NCI-H1417 treated with DMSO at 0.1 percent for 48 hours (cell line): ENCODE measurements at regions not wholly inside any gene's neighbourhood (a gene's known extent, or its start where the extent isn't known, plus 50 kb on each side); places are given as distances from the start of the nearest gene placed in this dataset.

Experiments
- DNase-seq: peaks from one replicate; lab custom pipeline; 2025; lab: John Stamatoyannopoulos, UW

GRCh38 chr9:20117482-20117881, 328.6 kb upstream of the SLC24A2 start:
- DNase-seq = no peak

GRCh38 chr9:20114974-20115373, 326.1 kb upstream of the SLC24A2 start:
- no peak for DNase-seq

- DNase-seq = no peak
These were observed 323.5 kb upstream of the SLC24A2 start for GRCh38 chr9:20112205-20112783.

- DNase-seq = no peak
These were observed 322.5 kb upstream of the SLC24A2 start for GRCh38 chr9:20111173-20111843.

- no peak for DNase-seq
These were observed 306.7 kb upstream of the SLC24A2 start for GRCh38 chr9:20095430-20096092.

DNA sequence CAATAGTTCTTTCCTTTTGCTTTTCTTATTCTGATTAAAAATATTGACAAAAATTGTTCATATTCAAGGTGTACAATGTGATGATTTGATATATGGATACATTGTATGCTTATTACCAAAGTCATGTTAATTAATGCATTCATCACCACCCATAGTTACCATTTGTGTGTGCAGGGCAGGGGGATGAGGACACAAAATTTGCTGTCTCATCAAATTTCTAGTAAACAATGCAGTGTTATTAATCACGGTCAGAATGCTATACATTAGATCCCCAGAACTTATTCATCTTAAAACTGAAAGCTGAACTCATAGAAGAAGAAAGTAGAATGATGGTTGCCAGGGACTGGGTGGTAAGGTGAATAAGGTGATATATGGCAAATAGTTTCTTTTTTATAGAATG, 303.7 kb upstream of the SLC24A2 start:
- no peak for DNase-seq

DNA sequence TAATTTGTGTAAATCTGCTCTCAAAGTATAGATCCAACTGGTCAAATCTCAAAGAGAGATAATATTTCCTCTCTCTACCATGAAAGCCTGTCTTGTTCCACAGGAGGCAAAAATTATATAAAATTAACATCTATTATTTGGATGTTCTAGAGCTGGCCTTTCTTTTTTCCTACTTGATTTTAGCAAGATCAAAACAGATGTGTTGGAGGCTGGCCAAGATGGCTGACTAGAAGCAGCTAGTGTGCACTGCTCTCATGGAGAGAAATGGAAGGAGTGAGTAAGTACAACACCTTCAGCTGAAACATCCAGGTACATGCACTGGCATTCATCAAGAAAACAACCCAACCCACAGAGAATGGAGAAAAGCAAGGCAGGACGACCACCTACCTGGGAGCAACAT, 298.6 kb upstream of the SLC24A2 start:
- DNase-seq = no peak

GRCh38 chr9:20085842-20086241, 297.0 kb upstream of the SLC24A2 start:
- no peak for DNase-seq

DNA sequence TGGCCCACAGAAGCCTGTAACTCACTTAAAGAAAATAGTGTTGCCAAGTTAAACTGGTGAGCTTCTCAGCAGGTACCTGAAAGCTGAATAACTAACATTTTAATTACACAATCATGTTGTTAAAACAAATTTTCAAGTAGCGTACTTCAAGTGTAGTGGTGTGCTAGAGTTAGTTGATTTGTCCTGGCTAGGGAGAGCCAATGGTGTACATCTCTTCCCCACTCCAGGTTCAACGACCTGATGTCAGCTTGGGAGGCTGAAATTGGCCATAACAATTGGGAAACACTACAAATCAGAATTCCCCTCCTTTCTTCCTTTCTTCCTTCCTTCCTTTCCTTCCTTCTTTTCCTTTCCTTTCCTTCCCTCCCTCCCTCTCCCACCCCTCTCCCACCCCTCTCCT, 295.3 kb upstream of the SLC24A2 start:
- DNase-seq = no peak

DNA sequence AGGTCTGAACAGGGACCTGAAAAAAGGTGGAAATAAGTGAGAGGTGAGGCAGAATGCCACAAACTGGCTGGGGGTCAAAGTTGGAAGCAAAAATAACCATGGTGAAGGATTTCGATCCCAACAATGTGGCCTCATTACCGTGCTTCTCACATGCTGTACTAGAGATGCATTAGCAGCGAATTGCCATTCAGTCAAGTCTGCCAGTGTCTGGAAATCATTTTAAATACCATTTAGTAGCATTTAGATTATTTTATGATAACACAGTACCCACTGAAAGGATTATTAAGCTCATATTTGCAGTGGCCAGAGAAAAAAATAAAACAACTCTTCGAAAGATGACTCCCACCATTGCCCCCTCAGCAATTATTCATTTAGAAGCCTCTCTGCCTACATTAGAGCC, 294.6 kb upstream of the SLC24A2 start:
- DNase-seq = no peak

GRCh38 chr9:20082831-20083230, 294.0 kb upstream of the SLC24A2 start:
- no peak for DNase-seq

GRCh38 chr9:20082406-20082805, 293.6 kb upstream of the SLC24A2 start:
- no peak for DNase-seq

- DNase-seq = no peak
These were observed 289.4 kb upstream of the SLC24A2 start for GRCh38 chr9:20078246-20078645.

- DNase-seq = no peak
These were observed 285.5 kb upstream of the SLC24A2 start for GRCh38 chr9:20074291-20074690.

GRCh38 chr9:20070336-20070735, 281.5 kb upstream of the SLC24A2 start:
- DNase-seq = no peak

DNA sequence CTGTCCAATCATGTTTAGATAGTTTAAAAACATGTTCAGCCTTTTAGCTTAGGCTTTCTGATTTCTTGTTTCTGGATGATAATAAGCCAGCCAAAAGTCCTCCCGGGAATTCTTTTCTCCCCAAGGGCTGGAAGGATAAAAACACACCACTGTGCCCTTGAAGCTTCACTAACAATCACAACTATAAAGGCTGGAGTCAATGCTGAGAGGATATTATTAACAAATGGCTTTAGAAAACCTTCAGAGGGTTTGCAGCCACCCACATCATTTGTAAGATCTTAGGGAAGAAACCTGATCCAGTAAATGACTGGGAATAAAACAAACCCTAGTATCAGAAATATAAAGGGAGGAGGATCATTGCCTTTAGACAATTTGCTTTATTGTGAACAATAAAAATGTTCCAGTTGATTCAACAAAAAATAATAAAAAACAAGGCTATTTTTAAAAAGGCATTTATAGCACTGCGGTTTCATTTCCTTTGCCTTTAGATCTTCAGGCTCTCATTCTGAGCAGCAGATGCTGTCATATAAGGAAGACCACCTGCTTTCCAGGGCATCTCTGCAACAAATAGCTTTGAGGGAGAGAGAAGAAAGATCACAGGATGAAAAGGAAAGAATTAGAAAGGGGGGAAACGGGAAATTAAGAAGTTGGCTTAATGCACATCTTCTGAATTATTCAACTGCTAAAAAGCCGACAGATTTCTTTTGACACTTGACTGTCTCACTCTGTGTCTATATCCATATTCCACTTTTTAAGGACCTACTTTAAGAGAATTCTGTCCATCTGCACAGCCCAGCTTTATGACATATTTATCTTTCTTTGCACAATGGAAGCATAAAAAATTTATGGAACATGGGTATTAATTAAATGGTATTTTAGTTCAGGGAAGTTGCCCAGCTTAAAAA, 277.2 kb upstream of the SLC24A2 start:
- DNase-seq = no peak

GRCh38 chr9:20065046-20065445, 276.2 kb upstream of the SLC24A2 start:
- no peak for DNase-seq

DNA sequence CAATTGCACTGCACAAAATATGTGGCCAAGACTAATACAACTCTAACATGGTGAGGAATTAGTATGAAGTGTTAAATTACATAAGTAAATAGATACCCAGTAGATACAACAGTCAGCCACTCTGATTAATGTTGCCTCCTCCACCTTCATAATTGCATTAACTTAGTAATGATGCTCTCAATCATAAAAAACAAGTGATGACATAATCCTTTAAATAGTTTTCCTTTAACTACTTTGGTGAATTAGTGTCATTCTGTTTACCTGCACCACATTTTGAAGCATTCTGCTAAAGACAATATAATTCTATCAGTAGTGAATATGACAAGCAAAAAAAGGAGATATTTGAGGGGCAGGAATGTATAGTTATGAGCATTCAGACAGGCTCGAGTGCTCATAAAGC, 265.9 kb upstream of the SLC24A2 start:
- no peak for DNase-seq

DNA sequence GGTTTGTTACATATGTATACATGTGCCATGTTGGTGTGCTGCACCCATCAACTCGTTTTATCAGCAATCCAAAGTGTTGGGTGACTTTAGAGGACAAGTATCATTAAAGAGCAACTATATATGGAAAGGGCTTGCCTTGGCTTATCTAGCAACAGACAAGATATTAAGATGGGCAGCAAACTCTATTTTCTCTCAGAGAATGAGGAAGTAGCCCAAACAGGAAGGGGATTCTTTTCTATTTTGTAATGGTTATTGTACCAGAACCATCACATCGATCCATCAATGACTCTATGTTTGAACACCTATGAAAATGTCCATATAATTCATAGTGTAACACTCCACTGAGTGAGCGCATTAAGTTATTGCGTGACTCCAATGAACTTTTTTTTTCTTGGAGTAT, 260.1 kb upstream of the SLC24A2 start:
- no peak for DNase-seq

GRCh38 chr9:20048437-20048836, 259.6 kb upstream of the SLC24A2 start:
- DNase-seq = no peak

DNA sequence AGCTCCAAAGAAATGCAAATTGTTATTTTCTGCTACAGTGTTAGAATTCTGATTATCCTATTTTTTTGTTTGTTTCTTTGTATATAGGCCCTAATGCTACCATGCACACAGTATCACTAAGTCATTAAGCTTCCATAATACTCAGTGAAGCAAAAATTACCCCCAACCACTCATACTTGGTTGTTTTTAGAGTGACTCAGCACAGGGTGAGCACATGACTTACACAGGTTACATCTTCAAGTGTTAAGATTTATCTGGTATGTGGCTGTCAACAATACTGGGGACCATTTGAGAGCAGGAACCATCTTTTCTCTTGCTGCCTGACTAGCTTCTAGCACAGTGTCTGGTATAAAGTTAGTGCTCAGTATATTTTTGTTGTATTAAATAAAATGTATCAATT, 255.8 kb upstream of the SLC24A2 start:
- no peak for DNase-seq

- DNase-seq = no peak
These were observed 254.6 kb upstream of the SLC24A2 start for GRCh38 chr9:20043461-20043860.

- no peak for DNase-seq
These were observed 254.2 kb upstream of the SLC24A2 start for GRCh38 chr9:20043035-20043434.
